ENCODE measurements at regions not wholly inside any gene's neighbourhood (a gene's known extent, or its start where the extent isn't known, plus 50 kb on each side); places are given as distances from the start of the nearest gene placed in this dataset.
A peak's percentile ranks its signal among the peaks of the same experiment; 100 is the strongest.

GRCh38 chr4:163662768-163663167 is 168.3 kb downstream of the TMA16 start:
- Histone ChIP-seq H3K27ac (no peak overlapping the region), H3K27me3 (no peaks in the 10 kb centered on the region), H3K9me3 (peaks cover 0 to 11% (median 0%) of the 10 kb centered on the region in 11 donors), H3K4me1 (peaks cover 0 to 37% (median 0%) of the 10 kb centered on the region in 9 donors), H3K4me3 (no peak overlapping the region), H3K36me3 (no peaks in the 10 kb centered on the region)
- intact Hi-C loops (cut with DNase I): no loop called here
- ATAC-seq: no peak
- TF ChIP-seq CTCF (IDR thresholded peaks at IDR 0.05): no peak
- WGBS, 2 donors: 42 to 47% methylated on average over 6 of the region's 6 CpGs
- no peak for DNase-seq

- H3K36me3 ChIP-seq: no peaks in the 10 kb centered on the region
- WGBS, 2 donors: 72 to 74% methylated on average over 5 of the region's 5 CpGs
- intact Hi-C loops (cut with DNase I): no loop called here
- peaks cover 0 to 37% (median 0%) of the 10 kb centered on the region in 9 donors for H3K4me1 ChIP-seq
- no peaks in the 10 kb centered on the region for H3K27me3 ChIP-seq
- DNase-seq (no peak), ATAC-seq (no peak)
- H3K9me3 ChIP-seq: peaks cover 0 to 3% (median 0%) of the 10 kb centered on the region in 11 donors
- H3K27ac ChIP-seq: peak overlapping the region in 1 of 10 donors; percentile 49
- TF ChIP-seq CTCF (IDR thresholded peaks at IDR 0.05): no peak
- H3K4me3 ChIP-seq: no peak overlapping the region
Measured at GRCh38 chr4:163663454-163664225, 169.2 kb downstream of the TMA16 start.

GRCh38 chr4:163665101-163665500 is 170.6 kb downstream of the TMA16 start:
- Histone ChIP-seq H3K4me1 (peaks cover 0 to 37% (median 0%) of the 10 kb centered on the region in 9 donors), H3K27me3 (no peaks in the 10 kb centered on the region), H3K27ac (peak overlapping the region in 1 of 10 donors; percentile 41), H3K36me3 (no peaks in the 10 kb centered on the region), H3K4me3 (no peak overlapping the region), H3K9me3 (peaks cover 0 to under 1% (median 0%) of the 10 kb centered on the region in 11 donors)
- 89 to 96% methylated on average over 2 of the region's 2 CpGs for WGBS, 2 donors
- DNase-seq (no peak), ATAC-seq (no peak)
- intact Hi-C loops (cut with DNase I): no loop called here
- no peak for TF ChIP-seq CTCF (IDR thresholded peaks at IDR 0.05)

GRCh38 chr4:163665521-163666331 is 171.2 kb downstream of the TMA16 start:
- intact Hi-C loops (cut with DNase I): no loop called here
- no peaks in the 10 kb centered on the region for H3K9me3 ChIP-seq
- WGBS, 2 donors: 74 to 78% methylated on average over 9 of the region's 9 CpGs
- H3K27ac ChIP-seq: peak overlapping the region in 1 of 10 donors; percentile 72
- H3K36me3 ChIP-seq: no peaks in the 10 kb centered on the region
- peak in 1 of 9 donors; percentile 14 for TF ChIP-seq CTCF (IDR thresholded peaks at IDR 0.05)
- peaks cover 0 to 37% (median 0%) of the 10 kb centered on the region in 9 donors for H3K4me1 ChIP-seq
- H3K4me3 ChIP-seq: peak overlapping the region in 1 of 10 donors; percentile 4
- H3K27me3 ChIP-seq: no peaks in the 10 kb centered on the region
- no peak for DNase-seq
- ATAC-seq: no peak
